ENCODE measurements at regions not wholly inside any gene's neighbourhood (a gene's known extent, or its start where the extent isn't known, plus 50 kb on each side); places are given as distances from the start of the nearest gene placed in this dataset.

DNA sequence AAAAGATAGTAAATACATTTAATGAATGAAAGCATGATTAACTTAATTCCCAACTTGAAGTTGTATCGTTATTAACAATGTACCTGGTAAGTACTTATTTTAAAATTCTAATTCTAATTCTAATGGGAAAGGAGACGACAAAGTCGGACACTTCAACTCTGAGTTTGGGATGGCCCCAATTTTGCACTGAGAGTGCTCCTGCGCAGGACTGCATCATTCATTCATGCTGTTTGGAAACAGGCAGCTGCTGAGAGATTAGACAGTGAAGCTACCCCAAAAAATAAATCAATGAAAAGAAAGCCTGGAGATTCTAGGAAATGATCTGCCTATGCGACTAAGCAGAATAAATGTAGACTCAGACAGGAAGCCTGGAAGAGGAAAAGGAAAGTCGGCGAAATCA lies 141.7 kb upstream of the VKORC1L1 start:
- TF ChIP-seq POLR2AphosphoS5 (IDR thresholded peaks at IDR 0.05; ENCODE audit: low read depth, low read length) (no peak), EP300 (IDR thresholded peaks at IDR 0.05; ENCODE audit: borderline replicate concordance in 1 of 2, low read depth in 2 of 2, low read length in 2 of 2) (no peak), POLR2A (IDR thresholded peaks at IDR 0.05; ENCODE audit: control extremely low read depth in 1 of 2, low read depth in 2 of 2, low read length in 2 of 2) (no peak)
- TF ChIP-seq, protein P1, sequence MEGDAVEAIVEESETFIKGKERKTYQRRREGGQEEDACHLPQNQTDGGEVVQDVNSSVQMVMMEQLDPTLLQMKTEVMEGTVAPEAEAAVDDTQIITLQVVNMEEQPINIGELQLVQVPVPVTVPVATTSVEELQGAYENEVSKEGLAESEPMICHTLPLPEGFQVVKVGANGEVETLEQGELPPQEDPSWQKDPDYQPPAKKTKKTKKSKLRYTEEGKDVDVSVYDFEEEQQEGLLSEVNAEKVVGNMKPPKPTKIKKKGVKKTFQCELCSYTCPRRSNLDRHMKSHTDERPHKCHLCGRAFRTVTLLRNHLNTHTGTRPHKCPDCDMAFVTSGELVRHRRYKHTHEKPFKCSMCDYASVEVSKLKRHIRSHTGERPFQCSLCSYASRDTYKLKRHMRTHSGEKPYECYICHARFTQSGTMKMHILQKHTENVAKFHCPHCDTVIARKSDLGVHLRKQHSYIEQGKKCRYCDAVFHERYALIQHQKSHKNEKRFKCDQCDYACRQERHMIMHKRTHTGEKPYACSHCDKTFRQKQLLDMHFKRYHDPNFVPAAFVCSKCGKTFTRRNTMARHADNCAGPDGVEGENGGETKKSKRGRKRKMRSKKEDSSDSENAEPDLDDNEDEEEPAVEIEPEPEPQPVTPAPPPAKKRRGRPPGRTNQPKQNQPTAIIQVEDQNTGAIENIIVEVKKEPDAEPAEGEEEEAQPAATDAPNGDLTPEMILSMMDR (IDR thresholded peaks at IDR 0.05; ENCODE audit: control extremely low read depth in 1 of 3, insufficient read depth in 1 of 3, low read depth in 1 of 3, low read length in 3 of 3), result no peak

Data from H1 (cell line).